Pulmonary artery endothelial cell (primary cell): ENCODE measurements at regions not wholly inside any gene's neighbourhood (a gene's known extent, or its start where the extent isn't known, plus 50 kb on each side); places are given as distances from the start of the nearest gene placed in this dataset.
"Not testable (repeated sequence)": the region's sequence is repeated elsewhere in the genome, so short reads cannot be mapped to it uniquely, and the experiment has no call there.

Experiments used
- DNase-seq: peaks from one replicate; pipeline ENCODE4 v3.0.0-alpha.2; 2011; ENCODE audit warnings: low read depth, low spot score

DNA sequence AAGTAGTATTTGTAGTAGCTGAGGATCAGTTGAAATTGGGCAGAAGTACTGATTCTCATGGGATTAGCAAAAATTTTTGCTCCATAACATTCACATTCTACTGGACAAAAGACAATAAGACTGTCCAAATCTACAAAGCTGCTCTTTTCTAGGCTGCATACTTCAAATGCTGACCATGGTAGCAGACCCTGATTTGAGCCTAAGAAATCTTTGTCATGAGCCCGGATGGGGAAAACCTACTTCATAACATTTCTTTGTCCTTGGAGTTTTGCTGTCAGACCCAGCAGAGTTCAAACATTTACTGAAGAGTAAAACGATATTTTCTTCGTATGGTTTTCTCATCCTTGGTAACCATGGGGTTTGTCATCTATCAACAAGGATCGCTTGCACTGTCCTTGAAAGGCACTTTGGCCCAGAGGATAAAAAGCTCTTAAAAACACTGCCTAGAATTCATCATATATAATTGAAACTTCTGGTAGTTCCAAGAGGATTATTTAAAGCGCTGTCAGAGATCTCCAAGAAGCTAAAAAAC lies 216.9 kb downstream of the CAVIN4 start:
- no peak for DNase-seq

GRCh38 chr9:100803956-100804355 lies 224.6 kb upstream of the PLPPR1 start:
- no peak for DNase-seq

GRCh38 chr9:100811643-100812042 lies 216.9 kb upstream of the PLPPR1 start:
- DNase-seq = no peak

DNA sequence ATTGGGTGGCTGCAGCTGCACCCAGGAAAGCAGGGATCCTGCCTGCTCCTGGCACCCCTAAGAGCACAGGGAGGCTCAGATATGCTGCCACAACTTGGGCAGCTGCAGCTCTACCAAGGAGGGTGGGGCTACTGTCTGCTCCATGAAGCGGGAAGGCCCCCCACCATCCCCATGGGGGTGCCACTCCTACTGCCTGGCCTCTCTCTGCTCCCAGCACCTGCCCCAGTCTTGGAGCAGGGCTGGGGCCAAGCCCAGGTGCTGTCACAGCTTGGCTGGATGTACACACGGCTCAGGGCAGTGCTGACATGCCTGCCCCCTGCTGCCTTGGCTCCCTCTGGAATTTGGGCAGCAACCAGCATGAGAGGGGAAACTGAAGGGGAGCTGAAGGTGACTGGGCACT lies 214.7 kb upstream of the PLPPR1 start:
- DNase-seq = no peak

DNA sequence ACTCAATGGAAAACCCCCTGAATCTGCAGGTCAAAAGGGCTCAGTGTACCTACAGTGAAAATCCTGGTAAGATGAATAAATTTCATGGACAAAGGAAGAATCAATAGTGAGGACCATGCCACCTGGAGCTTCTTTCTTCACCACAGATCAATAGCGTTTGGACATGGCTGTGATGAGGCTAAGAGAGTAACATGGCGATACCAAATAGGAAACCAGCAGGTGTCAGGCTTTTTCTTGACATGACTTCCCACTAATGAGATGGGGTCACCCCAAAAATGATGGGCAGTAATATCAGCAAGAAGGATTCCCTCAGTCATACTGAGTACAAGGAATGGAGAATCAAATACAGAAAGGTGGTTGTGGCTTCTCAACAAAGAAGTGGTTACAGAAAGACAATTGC lies 208.5 kb upstream of the PLPPR1 start:
- DNase-seq = no peak

GRCh38 chr9:100833035-100833434 lies 195.5 kb upstream of the PLPPR1 start:
- DNase-seq = not testable (repeated sequence)

DNA sequence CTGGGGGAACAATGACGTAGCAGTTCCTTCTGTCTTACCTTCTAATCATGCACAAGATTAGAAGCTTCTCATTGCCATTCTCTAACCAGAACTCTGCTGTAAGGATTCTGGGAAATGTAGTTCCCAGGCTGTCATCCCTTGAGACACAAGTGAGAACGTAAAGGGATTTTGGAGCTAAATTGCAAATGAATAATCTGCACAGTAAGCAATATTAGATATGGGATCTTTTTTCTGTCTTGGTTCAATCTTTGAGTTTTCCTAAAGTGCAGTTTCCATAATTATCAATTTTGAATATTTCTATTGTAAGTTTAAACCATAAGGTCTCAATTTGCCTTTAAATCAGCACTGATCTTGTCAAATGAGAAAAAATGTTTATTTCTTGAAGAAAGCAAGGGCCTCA lies 189.7 kb upstream of the PLPPR1 start:
- no peak for DNase-seq

GRCh38 chr9:100848726-100849125 lies 179.8 kb upstream of the PLPPR1 start:
- DNase-seq = no peak

DNA sequence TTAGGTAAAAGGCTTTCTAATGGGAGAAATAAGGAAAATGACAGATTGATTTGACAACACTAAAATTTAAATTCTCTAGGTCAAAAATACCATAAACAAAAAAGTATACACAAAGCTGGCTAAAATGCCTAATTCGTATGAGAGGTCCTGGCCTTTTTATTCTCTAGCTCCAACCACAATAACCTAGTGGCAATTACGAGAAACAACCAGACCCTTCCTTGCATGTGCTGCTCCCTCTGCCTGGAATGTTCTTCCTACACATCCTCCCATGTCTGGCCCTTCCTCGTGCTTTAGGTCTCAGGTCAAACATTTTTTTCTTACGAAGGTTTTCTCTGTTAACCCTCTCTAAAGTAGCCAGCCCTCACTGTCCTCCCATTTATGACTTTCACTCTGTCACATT lies 176.4 kb upstream of the PLPPR1 start:
- no peak for DNase-seq

DNA sequence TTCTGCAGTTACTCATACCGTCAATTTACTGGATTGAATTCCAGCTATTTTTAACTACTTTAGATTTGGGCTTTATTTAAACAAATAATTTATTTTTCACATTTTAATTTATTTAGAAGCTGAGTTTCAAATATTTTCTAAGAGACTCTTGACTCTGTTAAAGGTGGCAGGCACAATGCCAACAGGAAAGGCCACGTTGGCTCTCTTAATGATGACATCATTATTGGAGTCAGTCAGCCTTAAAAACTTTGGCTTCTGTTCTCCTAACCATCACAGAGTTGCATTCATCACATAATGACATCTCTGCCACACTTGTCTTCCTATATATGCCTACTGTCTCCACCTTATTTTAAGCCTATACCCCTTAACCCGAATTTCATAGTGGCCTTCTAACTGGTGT lies 172.3 kb upstream of the PLPPR1 start:
- no peak for DNase-seq

- DNase-seq = no peak
Observed at GRCh38 chr9:100865111-100865510, 163.4 kb upstream of the PLPPR1 start.

DNA sequence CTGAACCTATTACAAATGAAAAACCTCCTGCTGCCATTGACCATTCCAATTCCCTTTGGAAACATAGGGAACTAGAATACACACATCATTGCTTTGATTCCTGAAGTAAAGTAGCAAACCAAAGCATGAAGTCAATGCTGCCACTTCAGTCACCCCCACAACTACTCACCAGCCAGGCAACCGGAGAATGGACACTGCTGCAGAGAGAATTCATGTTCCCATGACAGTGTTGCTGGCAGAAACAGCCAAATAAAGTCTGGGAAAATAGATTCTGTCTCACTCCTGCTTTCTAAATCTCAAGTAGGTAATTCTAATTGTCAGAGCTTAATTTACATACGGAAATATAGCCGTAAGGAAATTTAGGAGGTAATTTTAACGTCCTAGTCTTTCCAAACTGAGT lies 162.9 kb upstream of the PLPPR1 start:
- DNase-seq = no peak

- no peak for DNase-seq
Observed at GRCh38 chr9:100869326-100869725, 159.2 kb upstream of the PLPPR1 start.

- DNase-seq = no peak
Observed at GRCh38 chr9:100879884-100880283, 148.6 kb upstream of the PLPPR1 start.

DNA sequence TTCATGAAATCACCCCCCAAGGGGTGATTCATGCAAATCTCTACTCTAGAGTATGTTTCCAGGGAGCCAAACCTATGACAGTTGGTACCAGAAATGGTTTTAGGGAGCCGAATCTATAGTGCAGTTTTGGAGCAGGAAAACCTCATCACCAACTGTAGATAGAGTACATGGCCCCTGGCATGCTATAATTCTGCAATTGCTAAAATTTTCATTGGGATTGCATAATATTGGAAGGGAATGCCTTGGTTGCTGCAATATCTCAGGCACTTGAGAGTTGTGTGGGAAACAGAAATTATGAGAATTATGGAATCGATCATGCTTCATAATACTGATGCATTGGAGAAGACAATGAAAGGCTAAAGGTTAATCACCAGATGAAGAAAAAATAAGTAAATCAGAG lies 148.2 kb upstream of the PLPPR1 start:
- no peak for DNase-seq

- no peak for DNase-seq
Observed at GRCh38 chr9:100884518-100884917, 144.0 kb upstream of the PLPPR1 start.

DNA sequence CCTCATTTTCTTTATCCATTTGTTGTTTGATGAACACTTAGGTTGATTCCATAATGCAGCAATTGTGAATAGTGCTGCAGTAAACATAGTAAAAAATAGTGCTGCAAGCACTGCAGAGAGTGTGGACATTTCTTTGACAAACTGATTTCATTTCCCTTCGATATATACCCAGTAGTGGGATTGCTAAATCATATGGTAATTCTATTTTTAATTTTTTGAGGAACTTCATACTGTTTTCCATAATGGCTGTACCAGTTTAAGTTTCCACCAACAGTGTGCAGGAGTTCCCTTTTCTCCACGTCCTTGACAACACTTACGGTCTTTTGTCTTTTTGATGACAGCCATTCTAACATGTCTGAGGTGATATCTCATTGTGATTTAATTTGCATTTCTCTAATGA lies 138.2 kb upstream of the PLPPR1 start:
- DNase-seq = no peak

DNA sequence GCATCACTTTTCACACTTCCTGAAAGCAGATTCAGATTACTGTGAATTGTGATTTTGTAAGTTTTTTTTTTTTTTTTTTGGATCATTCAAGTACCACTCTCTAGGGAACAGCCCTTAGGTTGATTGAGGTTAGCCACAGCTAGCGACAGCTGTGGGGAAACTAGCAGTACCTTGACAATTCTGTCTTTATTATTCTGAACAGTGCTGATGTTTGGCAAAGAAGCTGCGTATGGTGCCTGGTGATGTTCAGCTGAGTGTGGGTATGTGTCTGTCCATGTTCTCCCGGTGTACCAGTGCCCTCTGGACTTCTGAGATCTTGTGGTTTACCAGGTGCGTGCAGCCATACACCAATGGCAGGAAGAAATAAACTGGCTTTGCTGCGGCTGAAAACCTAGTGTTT lies 117.3 kb upstream of the PLPPR1 start:
- DNase-seq = no peak

DNA sequence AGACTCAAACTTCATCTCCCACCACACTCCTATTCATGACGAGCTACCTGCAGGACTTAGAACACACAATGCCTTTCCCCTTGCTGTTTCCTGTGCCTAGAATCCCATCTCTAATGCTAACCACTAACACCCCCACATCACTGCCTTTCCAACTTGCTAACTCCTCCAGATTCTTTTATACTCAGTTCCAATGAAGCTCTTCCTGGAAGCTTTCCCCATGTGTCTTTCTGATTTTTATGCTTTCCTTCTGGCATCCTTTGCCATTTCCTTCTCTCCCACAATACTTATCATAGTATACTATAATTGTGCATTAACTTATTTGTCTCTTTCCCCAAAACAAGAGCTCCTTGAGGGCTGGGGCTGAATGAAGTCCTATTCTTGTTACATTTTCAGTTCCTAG lies 115.3 kb upstream of the PLPPR1 start:
- DNase-seq = no peak

GRCh38 chr9:100914266-100914665 lies 114.3 kb upstream of the PLPPR1 start:
- DNase-seq = no peak

GRCh38 chr9:100919506-100919905 lies 109.0 kb upstream of the PLPPR1 start:
- no peak for DNase-seq

GRCh38 chr9:100926366-100926765 lies 102.2 kb upstream of the PLPPR1 start:
- no peak for DNase-seq

- DNase-seq = no peak
Observed at GRCh38 chr9:100927763-100928162, 100.8 kb upstream of the PLPPR1 start.

DNA sequence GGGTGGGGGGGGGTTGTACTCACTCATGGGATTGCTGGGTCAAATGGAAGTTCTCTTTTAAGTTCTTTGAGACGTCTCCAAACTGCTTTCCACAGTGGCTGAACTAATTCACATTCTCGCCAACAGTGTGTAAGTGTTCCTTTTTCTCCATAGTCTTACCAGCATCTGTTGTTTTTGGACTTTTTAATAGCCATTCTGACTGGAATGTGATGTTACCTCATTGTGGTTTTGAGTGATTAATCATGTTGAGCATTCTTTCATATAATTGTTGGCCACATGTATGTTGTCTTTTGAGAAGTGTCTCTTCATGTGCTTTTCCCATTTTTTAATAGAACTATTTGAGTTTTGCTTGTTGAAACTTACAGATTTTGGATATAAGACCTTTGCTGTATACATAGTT lies 94.9 kb upstream of the PLPPR1 start:
- DNase-seq = no peak
